B cell (primary cell): ENCODE measurements at regions not wholly inside any gene's neighbourhood (a gene's known extent, or its start where the extent isn't known, plus 50 kb on each side); places are given as distances from the start of the nearest gene placed in this dataset.

Experiments
- ATAC-seq: fragments of 200-7000 bp; cut with Tn5 transposase; one replicate; pipeline ENCODE4 v1.10.0; 2021; ENCODE audit warnings: low read depth, mild to moderate bottlenecking, moderate number of reproducible peaks, moderate library complexity
- CTCF ChIA-PET: fragments of 350-600 bp; sonication (Branson Sonifier 250); formaldehyde crosslinking; loops from one replicate; lab custom pipeline; 2021; ENCODE audit warnings: antibody characterized with exemption, inconsistent platforms; lab: Charles Lee
- POLR2A ChIA-PET: fragments of 350-600 bp; sonication (Branson Sonifier 250); formaldehyde crosslinking; loops from one replicate; lab custom pipeline; 2021; ENCODE audit warnings: antibody characterized with exemption; lab: Charles Lee
- DNase-seq: peaks from one replicate; pipeline ENCODE4 v3.0.0; 2013
- H2AFZ ChIP-seq: 2 replicates; pipeline ENCODE4 v1.6.1; 2012; ENCODE audit warnings: mild to moderate bottlenecking, low read depth, low read length; ENCODE audit not compliant: insufficient read depth, poor library complexity, severe bottlenecking
- H3K27ac ChIP-seq, 2 donors: 1 replicate in 1 of 2; 2 replicates in 1 of 2; pipeline ENCODE4 v1.5.1; 2012 to 2013; ENCODE audit warnings: low read length in 2 of 2, mild to moderate bottlenecking in 2 of 2, moderate library complexity in 1 of 2
- H3K27me3 ChIP-seq, 4 experiments: fragments of 200-600 bp in 1 of 4; sonication (generic) in 1 of 4; replicated peaks in 1 of 4; 1 replicate in 2 of 4; 2 replicates in 2 of 4; pipeline versions ENCODE4 v1.6.1 to v1.7.0; 2013 to 2016; ENCODE audit warnings: low read length in 3 of 4, mild to moderate bottlenecking in 2 of 4, mixed read lengths in 1 of 4, moderate library complexity in 1 of 4; ENCODE audit not compliant: insufficient read depth in 4 of 4, control insufficient read depth in 3 of 4; ENCODE audit errors: control extremely low read depth in 1 of 4
- H3K36me3 ChIP-seq, 2 experiments: replicated peaks in 1 of 2; 1 replicate in 1 of 2; 2 replicates in 1 of 2; pipeline versions ENCODE4 v1.6.1 to v1.7.1; 2013; ENCODE audit warnings: low read length in 1 of 2; ENCODE audit not compliant: insufficient read depth in 2 of 2, control insufficient read depth in 1 of 2; ENCODE audit errors: control extremely low read depth in 1 of 2, extremely low read depth in 1 of 2
- H3K4me1 ChIP-seq, 2 donors: fragments of 200-600 bp in 1 of 2; sonication (generic) in 1 of 2; 1 replicate in 1 of 2; 2 replicates in 1 of 2; pipeline versions ENCODE4 v1.5.1 to v1.6.1; 2013 to 2017; ENCODE audit warnings: low read length in 2 of 2; ENCODE audit not compliant: control insufficient read depth in 2 of 2, insufficient read depth in 2 of 2
- H3K4me2 ChIP-seq: replicated peaks from 2 replicates; pipeline ENCODE3; 2012; ENCODE audit warnings: mild to moderate bottlenecking, low read depth, low read length; ENCODE audit not compliant: poor library complexity, severe bottlenecking
- H3K4me3 ChIP-seq, 5 experiments: fragments of 200-600 bp in 1 of 5; sonication (generic) in 1 of 5; 1 replicate in 3 of 5; 2 replicates in 2 of 5; pipeline versions ENCODE4 v1.5.1 to v1.7.0; 2011 to 2016; ENCODE audit warnings: low read length in 4 of 5, mild to moderate bottlenecking in 4 of 5, low read depth in 2 of 5, control low read depth in 1 of 5, moderate library complexity in 1 of 5; ENCODE audit not compliant: insufficient read depth in 1 of 5; ENCODE audit errors: control extremely low read depth in 1 of 5, extremely low read depth in 1 of 5
- H3K79me2 ChIP-seq: fragments of 200-600 bp; sonication (generic); one replicate; pipeline ENCODE4 v1.6.0; 2016; ENCODE audit warnings: low read length; ENCODE audit not compliant: control insufficient read depth, insufficient read depth
- H3K9ac ChIP-seq: fragments of 200-600 bp; sonication (generic); 2 replicates; pipeline ENCODE4 v1.6.1; 2017; ENCODE audit warnings: mild to moderate bottlenecking, low read length, moderate library complexity
- H3K9me3 ChIP-seq, 3 donors: one replicate each; pipeline versions ENCODE4 v1.6.1 to v1.7.1; 2013; ENCODE audit warnings: low read length in 2 of 3; ENCODE audit not compliant: control insufficient read depth in 2 of 3, insufficient read depth in 1 of 3; ENCODE audit errors: control extremely low read depth in 1 of 3
- H4K20me1 ChIP-seq: 2 replicates; pipeline ENCODE4 v1.6.0; 2012; ENCODE audit warnings: mild to moderate bottlenecking, low read length; ENCODE audit not compliant: insufficient read depth, control insufficient read depth, poor library complexity, severe bottlenecking
- H3K27ac Mint-ChIP-seq: one replicate; pipeline ENCODE4 v1.8.0; 2021; ENCODE audit warnings: mixed read lengths
- H3K27me3 Mint-ChIP-seq: one replicate; pipeline ENCODE4 v1.8.0; 2021; ENCODE audit warnings: mixed read lengths
- H3K4me1 Mint-ChIP-seq: one replicate; pipeline ENCODE4 v1.8.0; 2021; ENCODE audit warnings: mixed read lengths
- H3K4me3 Mint-ChIP-seq: one replicate; pipeline ENCODE4 v1.8.0; 2021; ENCODE audit warnings: mixed read lengths
- H3K9me3 Mint-ChIP-seq: one replicate; pipeline ENCODE4 v1.8.0; 2022; ENCODE audit warnings: mixed read lengths; ENCODE audit not compliant: insufficient read depth
- CTCF ChIP-seq: fragments of 200-600 bp; IDR thresholded peaks from one replicate; pipeline ENCODE4 v1.8.0; 2022; ENCODE audit warnings: antibody characterized with exemption, mild to moderate bottlenecking
- EZH2 ChIP-seq: IDR thresholded peaks from 2 replicates; pipeline ENCODE4 v1.6.1; 2012; ENCODE audit warnings: borderline replicate concordance, low read depth, mild to moderate bottlenecking, moderate library complexity, low read length; ENCODE audit not compliant: insufficient read depth, poor library complexity, severe bottlenecking
- WGBS: methylation state at CpG from one replicate; pipeline ENCODE4 v1.1.5; 2013; ENCODE audit warnings: missing lambda C conversion rate; ENCODE audit not compliant: insufficient coverage; 5-methylcytosine and 5-hydroxymethylcytosine counted together
- intact Hi-C: fragments of 100-400 bp; cut with micrococcal nuclease; formaldehyde crosslinking; loops from one replicate; pipeline ENCODE4 v1.10.0; 2022

- Histone ChIP-seq H3K4me1 (no peaks in the 10 kb centered on the region), H3K4me3 (no peak overlapping the region), H3K79me2 (no peaks in the 10 kb centered on the region), H3K9me3 (no peaks in the 10 kb centered on the region), H3K9ac (no peak overlapping the region), H3K4me2 (no peak overlapping the region), H3K27ac (no peak overlapping the region), H4K20me1 (no peaks in the 10 kb centered on the region), H3K27me3 (no peaks in the 10 kb centered on the region), H3K36me3 (no peaks in the 10 kb centered on the region), H2AFZ (no peak overlapping the region)
- intact Hi-C loops, result no loop called here
- Mint-ChIP-seq H3K27me3 (peaks cover 4% of the 10 kb centered on the region), H3K9me3 (no peaks in the 10 kb centered on the region), H3K27ac (no peak overlapping the region), H3K4me1 (no peaks in the 10 kb centered on the region), H3K4me3 (no peak overlapping the region)
- CTCF ChIA-PET, result no interaction called here
- POLR2A ChIA-PET, result no interaction called here
- WGBS, result 97% methylated on average over 4 of the region's 15 CpGs
- ATAC-seq, result no peak
- no peak for DNase-seq
- TF ChIP-seq CTCF (no peak), EZH2 (no peak)
Measured at GRCh38 chr16:5432166-5432565, 334.6 kb upstream of the EEF2KMT start.

- Histone ChIP-seq H3K36me3 (no peaks in the 10 kb centered on the region), H3K4me1 (no peaks in the 10 kb centered on the region), H4K20me1 (no peaks in the 10 kb centered on the region), H3K9ac (no peak overlapping the region), H2AFZ (no peak overlapping the region), H3K4me2 (no peak overlapping the region), H3K27ac (no peak overlapping the region), H3K4me3 (no peak overlapping the region), H3K79me2 (no peaks in the 10 kb centered on the region), H3K27me3 (no peaks in the 10 kb centered on the region), H3K9me3 (no peaks in the 10 kb centered on the region)
- DNase-seq, result no peak
- Mint-ChIP-seq H3K27ac (no peak overlapping the region), H3K27me3 (peaks cover 7% of the 10 kb centered on the region), H3K4me3 (no peak overlapping the region), H3K4me1 (no peaks in the 10 kb centered on the region), H3K9me3 (no peaks in the 10 kb centered on the region)
- ChIA-PET POLR2A (no interaction called here), CTCF (no interaction called here)
- intact Hi-C loops, result no loop called here
- TF ChIP-seq EZH2, result no peak
- no peak for TF ChIP-seq CTCF
- ATAC-seq, result no peak
- WGBS, result no CpG with 5 or more reads among the region's 3 CpGs
Measured at GRCh38 chr16:5430598-5430997, 333.0 kb upstream of the EEF2KMT start.
